ENCODE measurements at regions not wholly inside any gene's neighbourhood (a gene's known extent, or its start where the extent isn't known, plus 50 kb on each side); places are given as distances from the start of the nearest gene placed in this dataset.

DNA sequence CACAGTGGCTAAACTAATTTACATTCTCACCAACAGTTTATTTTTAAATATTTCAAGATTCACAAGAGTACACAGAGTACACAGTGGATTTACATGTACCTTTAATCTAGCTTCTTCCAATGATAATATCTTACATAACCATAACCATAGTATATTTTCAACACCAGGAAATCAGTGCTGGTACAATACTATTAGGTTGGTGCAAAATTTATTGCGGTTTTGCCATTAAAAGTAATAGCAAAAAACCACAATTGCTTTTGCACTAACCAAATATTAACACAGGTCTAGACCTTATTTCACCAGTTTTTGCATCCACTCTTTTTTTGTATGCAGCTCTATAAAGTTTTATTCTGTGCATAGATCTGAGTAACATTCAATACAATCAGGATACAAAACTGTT, 163.0 kb downstream of the SCG2 start:
- Histone ChIP-seq H2BK15ac (ENCODE audit: low read depth, low read length) (no peak overlapping the region), H4K20me1 (ENCODE audit: control insufficient read depth, insufficient read depth, insufficient read length) (no peaks in the 10 kb centered on the region), H4K5ac (ENCODE audit: insufficient read length, low read depth, low read length) (no peak overlapping the region), H3K4me2 (ENCODE audit: insufficient read depth, insufficient read length, low read length) (no peak overlapping the region), H3K79me1 (ENCODE audit: insufficient read depth, low read depth, low read length, poor library complexity, severe bottlenecking) (no peaks in the 10 kb centered on the region), H3K14ac (ENCODE audit: insufficient read depth, low read length) (no peak overlapping the region), H2BK12ac (ENCODE audit: insufficient read length, low read depth, low read length) (no peak overlapping the region), H2BK5ac (ENCODE audit: insufficient read length, low read length) (no peak overlapping the region), H3K27me3 (ENCODE audit: insufficient read depth, low read length) (no peaks in the 10 kb centered on the region), H3K18ac (ENCODE audit: insufficient read length, low read depth, low read length) (no peak overlapping the region), H3K79me2 (ENCODE audit: insufficient read depth, low read length) (no peaks in the 10 kb centered on the region), H4K91ac (ENCODE audit: insufficient read length, low read depth, low read length) (no peak overlapping the region), H2AK5ac (ENCODE audit: insufficient read length, low read length) (no peak overlapping the region), H3K27ac (ENCODE audit: insufficient read length, low read depth, low read length) (no peak overlapping the region), H3K23me2 (ENCODE audit: insufficient read length, low read depth, low read length, poor library complexity, severe bottlenecking) (no peaks in the 10 kb centered on the region), H3T11ph (ENCODE audit: low read length) (no peak overlapping the region), H3K9me3 (ENCODE audit: control insufficient read depth, low read depth, low read length) (no peaks in the 10 kb centered on the region), H4K8ac (replicated peaks; ENCODE audit: insufficient read length, low read depth, low read length) (no peak overlapping the region), H2AFZ (ENCODE audit: low read length) (no peak overlapping the region), H2BK20ac (ENCODE audit: low read depth, low read length, poor library complexity, severe bottlenecking) (no peak overlapping the region), H3K56ac (ENCODE audit: insufficient read length, low read depth, low read length) (no peak overlapping the region), H3K4ac (ENCODE audit: low read depth, low read length) (no peak overlapping the region), H3K4me1 (ENCODE audit: insufficient read depth, low read length) (no peaks in the 10 kb centered on the region), H3K9ac (ENCODE audit: extremely low read depth, insufficient read length, low read length) (no peak overlapping the region), H2BK120ac (ENCODE audit: low read depth, low read length, poor library complexity, severe bottlenecking) (no peak overlapping the region), H3K23ac (ENCODE audit: insufficient read length, low read depth, low read length) (no peak overlapping the region)
- Mint-ChIP-seq H3K27ac (no peak overlapping the region), H3K4me1 (peaks cover 0 to 6% of the 10 kb centered on the region in 2 experiments; a peak in 1 of 4 replicates), H3K4me3 (no peak overlapping the region), H3K27me3 (ENCODE audit: low read depth) (peaks cover 15% of the 10 kb centered on the region), H3K36me3 (ENCODE audit: insufficient read depth in 1 of 3, low read depth in 3 of 3) (no peaks in the 10 kb centered on the region), H3K9me3 (no peaks in the 10 kb centered on the region)
- no peak for DNase-seq
- WGBS (ENCODE audit: extremely low coverage, insufficient read length, low lambda C conversion rate): no CpG with 5 or more reads among the region's 1 CpG
- TF ChIP-seq, protein P1, sequence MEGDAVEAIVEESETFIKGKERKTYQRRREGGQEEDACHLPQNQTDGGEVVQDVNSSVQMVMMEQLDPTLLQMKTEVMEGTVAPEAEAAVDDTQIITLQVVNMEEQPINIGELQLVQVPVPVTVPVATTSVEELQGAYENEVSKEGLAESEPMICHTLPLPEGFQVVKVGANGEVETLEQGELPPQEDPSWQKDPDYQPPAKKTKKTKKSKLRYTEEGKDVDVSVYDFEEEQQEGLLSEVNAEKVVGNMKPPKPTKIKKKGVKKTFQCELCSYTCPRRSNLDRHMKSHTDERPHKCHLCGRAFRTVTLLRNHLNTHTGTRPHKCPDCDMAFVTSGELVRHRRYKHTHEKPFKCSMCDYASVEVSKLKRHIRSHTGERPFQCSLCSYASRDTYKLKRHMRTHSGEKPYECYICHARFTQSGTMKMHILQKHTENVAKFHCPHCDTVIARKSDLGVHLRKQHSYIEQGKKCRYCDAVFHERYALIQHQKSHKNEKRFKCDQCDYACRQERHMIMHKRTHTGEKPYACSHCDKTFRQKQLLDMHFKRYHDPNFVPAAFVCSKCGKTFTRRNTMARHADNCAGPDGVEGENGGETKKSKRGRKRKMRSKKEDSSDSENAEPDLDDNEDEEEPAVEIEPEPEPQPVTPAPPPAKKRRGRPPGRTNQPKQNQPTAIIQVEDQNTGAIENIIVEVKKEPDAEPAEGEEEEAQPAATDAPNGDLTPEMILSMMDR (conservative IDR thresholded peaks at IDR 0.05): no peak

All from H9 (cell line).